Fibroblast of lung (primary cell): ENCODE measurements at regions not wholly inside any gene's neighbourhood (a gene's known extent, or its start where the extent isn't known, plus 50 kb on each side); places are given as distances from the start of the nearest gene placed in this dataset.

Experiments
- DNase-seq, 2 donors: peaks; one replicate each; pipeline versions ENCODE4 v3.0.0 to v3.0.0-alpha.2; 2010; ENCODE audit warnings: low read depth in 2 of 2
- H2AFZ ChIP-seq: 2 replicates; pipeline ENCODE4 v1.5.1; 2012; ENCODE audit warnings: low read length, control low read depth, inconsistent platforms
- H3K27ac ChIP-seq: 2 replicates; pipeline ENCODE4 v1.5.1; 2011; ENCODE audit warnings: low read length, control low read depth; ENCODE audit not compliant: insufficient read depth
- H3K27me3 ChIP-seq: 2 replicates; pipeline ENCODE4 v1.5.1; 2011; ENCODE audit warnings: mild to moderate bottlenecking, low read length; ENCODE audit not compliant: control insufficient read depth, insufficient read depth
- H3K36me3 ChIP-seq: 2 replicates; pipeline ENCODE4 v1.5.1; 2011; ENCODE audit warnings: low read length; ENCODE audit not compliant: control insufficient read depth, insufficient read depth
- H3K4me1 ChIP-seq: 2 replicates; pipeline ENCODE4 v1.5.1; 2011; ENCODE audit warnings: low read length; ENCODE audit not compliant: control insufficient read depth, insufficient read depth; ENCODE audit errors: extremely low read depth
- H3K4me2 ChIP-seq: 2 replicates; pipeline ENCODE4 v1.5.1; 2011; ENCODE audit warnings: low read length, control low read depth; ENCODE audit not compliant: insufficient read depth; ENCODE audit errors: extremely low read depth
- H3K4me3 ChIP-seq, 4 experiments: fragments of 200-600 bp in 1 of 4; sonication (generic) in 1 of 4; replicated peaks in 1 of 4; 2 replicates each; pipeline ENCODE4 v1.5.1; 2011 to 2016; ENCODE audit warnings: low read length in 4 of 4, low read depth in 3 of 4, mild to moderate bottlenecking in 3 of 4, control low read depth in 2 of 4, inconsistent platforms in 1 of 4, mixed read lengths in 1 of 4; ENCODE audit not compliant: insufficient read depth in 1 of 4; ENCODE audit errors: control extremely low read depth in 1 of 4
- H3K79me2 ChIP-seq: 2 replicates; pipeline ENCODE4 v1.5.1; 2012; ENCODE audit warnings: mild to moderate bottlenecking, low read length, inconsistent platforms; ENCODE audit not compliant: control insufficient read depth, insufficient read depth
- H3K9ac ChIP-seq: 2 replicates; pipeline ENCODE4 v1.5.1; 2011; ENCODE audit warnings: mild to moderate bottlenecking, low read length, control low read depth; ENCODE audit not compliant: insufficient read depth
- H3K9me3 ChIP-seq: 2 replicates; pipeline ENCODE4 v1.5.1; 2012; ENCODE audit warnings: low read depth, low read length; ENCODE audit not compliant: control insufficient read depth, insufficient read depth
- H4K20me1 ChIP-seq: 2 replicates; pipeline ENCODE4 v1.5.1; 2011; ENCODE audit warnings: low read length; ENCODE audit not compliant: control insufficient read depth, insufficient read depth; ENCODE audit errors: extremely low read depth
- EZH2 ChIP-seq: IDR thresholded peaks from 2 replicates; pipeline ENCODE4 v1.5.1; 2012; ENCODE audit warnings: low read length, control low read depth, mild to moderate bottlenecking; ENCODE audit errors: missing control alignments
- TF ChIP-seq, protein P1 (sequence below), 2 donors: IDR thresholded peaks in 1 of 2; conservative IDR thresholded peaks in 1 of 2; 1 replicate in 1 of 2; 2 replicates in 1 of 2; pipeline ENCODE4 v1.5.1; 2011 to 2012; ENCODE audit warnings: low read length in 2 of 2, control low read depth in 1 of 2, inconsistent platforms in 1 of 2, low read depth in 1 of 2, mild to moderate bottlenecking in 1 of 2

DNA sequence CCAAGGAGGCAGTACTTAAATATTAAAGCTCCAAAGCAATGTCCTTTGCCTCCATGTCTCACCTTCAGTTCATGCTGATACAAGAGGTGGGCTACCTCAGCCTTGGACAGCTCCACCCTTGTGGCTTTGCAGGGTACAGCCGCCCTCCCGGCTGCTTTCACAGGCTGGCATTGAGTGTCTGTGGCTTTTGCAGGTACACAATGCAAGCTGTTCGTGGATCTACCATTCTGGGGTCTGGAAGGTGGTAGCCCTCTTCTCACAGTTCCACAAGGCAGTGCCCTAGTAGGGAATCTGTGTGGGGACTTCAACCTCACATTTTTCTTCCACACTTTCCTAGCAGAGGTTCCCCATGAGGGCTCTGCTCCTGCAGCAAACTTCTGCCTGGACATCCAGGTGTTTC is 324.8 kb downstream of the COL11A1 start:
- H3K9ac ChIP-seq: no peak overlapping the region
- H2AFZ ChIP-seq: no peak overlapping the region
- no peak overlapping the region for H3K4me3 ChIP-seq
- TF ChIP-seq, protein P1, sequence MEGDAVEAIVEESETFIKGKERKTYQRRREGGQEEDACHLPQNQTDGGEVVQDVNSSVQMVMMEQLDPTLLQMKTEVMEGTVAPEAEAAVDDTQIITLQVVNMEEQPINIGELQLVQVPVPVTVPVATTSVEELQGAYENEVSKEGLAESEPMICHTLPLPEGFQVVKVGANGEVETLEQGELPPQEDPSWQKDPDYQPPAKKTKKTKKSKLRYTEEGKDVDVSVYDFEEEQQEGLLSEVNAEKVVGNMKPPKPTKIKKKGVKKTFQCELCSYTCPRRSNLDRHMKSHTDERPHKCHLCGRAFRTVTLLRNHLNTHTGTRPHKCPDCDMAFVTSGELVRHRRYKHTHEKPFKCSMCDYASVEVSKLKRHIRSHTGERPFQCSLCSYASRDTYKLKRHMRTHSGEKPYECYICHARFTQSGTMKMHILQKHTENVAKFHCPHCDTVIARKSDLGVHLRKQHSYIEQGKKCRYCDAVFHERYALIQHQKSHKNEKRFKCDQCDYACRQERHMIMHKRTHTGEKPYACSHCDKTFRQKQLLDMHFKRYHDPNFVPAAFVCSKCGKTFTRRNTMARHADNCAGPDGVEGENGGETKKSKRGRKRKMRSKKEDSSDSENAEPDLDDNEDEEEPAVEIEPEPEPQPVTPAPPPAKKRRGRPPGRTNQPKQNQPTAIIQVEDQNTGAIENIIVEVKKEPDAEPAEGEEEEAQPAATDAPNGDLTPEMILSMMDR (conservative IDR thresholded peaks at IDR 0.05 in 1 of 2, IDR thresholded peaks at IDR 0.05 in 1 of 2; ENCODE audit: low read depth in 1 of 2, low read length in 2 of 2): no peak
- TF ChIP-seq EZH2: no peak
- H3K36me3 ChIP-seq: no peaks in the 10 kb centered on the region
- DNase-seq: no peak
- no peak overlapping the region for H3K27ac ChIP-seq
- no peaks in the 10 kb centered on the region for H3K79me2 ChIP-seq
- no peaks in the 10 kb centered on the region for H3K4me1 ChIP-seq
- H3K4me2 ChIP-seq: no peak overlapping the region
- no peaks in the 10 kb centered on the region for H4K20me1 ChIP-seq
- no peaks in the 10 kb centered on the region for H3K9me3 ChIP-seq
- H3K27me3 ChIP-seq: no peaks in the 10 kb centered on the region

DNA sequence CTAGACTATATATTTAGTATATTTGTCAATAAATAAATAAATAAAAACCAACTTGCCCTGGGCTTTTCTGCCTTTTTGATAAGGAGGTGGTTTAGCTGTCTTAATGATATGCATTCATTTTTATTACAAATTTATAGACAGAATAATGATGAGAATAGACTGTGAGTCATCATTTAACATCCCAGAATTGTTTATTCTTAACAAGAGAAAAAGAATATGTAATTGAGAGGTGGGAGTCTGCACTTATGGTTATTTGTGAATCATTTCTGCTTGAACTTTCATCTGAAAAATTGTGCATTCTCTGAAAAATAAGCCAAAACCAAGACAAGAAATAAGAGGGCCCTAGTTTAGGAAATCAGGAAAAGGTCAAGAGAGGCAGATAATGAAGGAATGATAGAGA is 326.2 kb downstream of the COL11A1 start:
- no peaks in the 10 kb centered on the region for H3K27me3 ChIP-seq
- H3K36me3 ChIP-seq: no peaks in the 10 kb centered on the region
- no peak overlapping the region for H3K9ac ChIP-seq
- H2AFZ ChIP-seq: no peak overlapping the region
- TF ChIP-seq, protein P1 (conservative IDR thresholded peaks at IDR 0.05 in 1 of 2, IDR thresholded peaks at IDR 0.05 in 1 of 2; ENCODE audit: low read depth in 1 of 2, low read length in 2 of 2): no peak
- TF ChIP-seq EZH2: no peak
- DNase-seq: no peak
- no peaks in the 10 kb centered on the region for H3K9me3 ChIP-seq
- H3K4me1 ChIP-seq: no peaks in the 10 kb centered on the region
- no peak overlapping the region for H3K4me3 ChIP-seq
- no peaks in the 10 kb centered on the region for H3K79me2 ChIP-seq
- no peaks in the 10 kb centered on the region for H4K20me1 ChIP-seq
- H3K4me2 ChIP-seq: no peak overlapping the region
- H3K27ac ChIP-seq: no peak overlapping the region

DNA sequence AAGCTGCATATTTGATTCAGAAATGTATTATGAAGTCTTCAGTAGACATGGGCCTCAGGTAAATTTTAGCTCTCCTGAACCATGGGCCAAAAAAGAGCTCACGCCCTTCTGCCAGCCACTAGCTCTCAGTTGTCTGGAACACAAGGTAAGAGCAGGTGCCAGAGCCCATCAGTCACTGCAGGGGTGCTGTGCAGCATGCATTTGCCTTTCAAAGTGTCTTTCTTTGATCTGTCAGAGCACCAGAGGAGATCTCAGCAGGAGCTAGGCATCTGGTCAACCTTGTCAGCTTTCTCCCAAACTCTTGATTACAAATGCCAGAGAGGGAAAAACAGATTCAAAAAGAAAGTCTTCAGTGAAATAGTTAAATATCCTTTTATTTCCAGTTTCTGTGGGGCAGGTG is 332.3 kb downstream of the COL11A1 start:
- TF ChIP-seq, protein P1 (conservative IDR thresholded peaks at IDR 0.05 in 1 of 2, IDR thresholded peaks at IDR 0.05 in 1 of 2; ENCODE audit: low read depth in 1 of 2, low read length in 2 of 2): no peak
- TF ChIP-seq EZH2: no peak
- H3K4me2 ChIP-seq: no peak overlapping the region
- no peaks in the 10 kb centered on the region for H3K9me3 ChIP-seq
- H3K27ac ChIP-seq: no peak overlapping the region
- H3K27me3 ChIP-seq: no peaks in the 10 kb centered on the region
- H3K79me2 ChIP-seq: no peaks in the 10 kb centered on the region
- no peaks in the 10 kb centered on the region for H3K4me1 ChIP-seq
- no peak overlapping the region for H3K4me3 ChIP-seq
- H3K9ac ChIP-seq: no peak overlapping the region
- no peaks in the 10 kb centered on the region for H3K36me3 ChIP-seq
- H2AFZ ChIP-seq: no peak overlapping the region
- no peak for DNase-seq
- H4K20me1 ChIP-seq: no peaks in the 10 kb centered on the region
